Neuronal stem cell (in vitro differentiated cells): ENCODE measurements at regions not wholly inside any gene's neighbourhood (a gene's known extent, or its start where the extent isn't known, plus 50 kb on each side); places are given as distances from the start of the nearest gene placed in this dataset.

Source experiments
- DNase-seq: peaks from one replicate; pipeline ENCODE4 v3.0.0-alpha.2; 2013; ENCODE audit warnings: low spot score
- H2AFZ ChIP-seq: one replicate; pipeline ENCODE4 v1.6.1; 2013; ENCODE audit warnings: mild to moderate bottlenecking, low read length, inconsistent platforms
- H2AK5ac ChIP-seq: 2 replicates; pipeline ENCODE4 v1.6.1; 2013; ENCODE audit warnings: low read depth, mild to moderate bottlenecking, inconsistent platforms, low read length, moderate library complexity, mixed read lengths
- H2BK120ac ChIP-seq: 2 replicates; pipeline ENCODE4 v1.6.1; 2013; ENCODE audit warnings: low read depth, mild to moderate bottlenecking, inconsistent platforms, low read length, moderate library complexity, mixed read lengths
- H2BK12ac ChIP-seq: one replicate; pipeline ENCODE4 v1.6.1; 2013; ENCODE audit warnings: low read length, inconsistent platforms
- H2BK15ac ChIP-seq: 2 replicates; pipeline ENCODE4 v1.6.1; 2013; ENCODE audit warnings: mild to moderate bottlenecking, low read length, inconsistent platforms, mixed read lengths
- H2BK5ac ChIP-seq: one replicate; pipeline ENCODE4 v1.6.1; 2013; ENCODE audit warnings: inconsistent platforms, mild to moderate bottlenecking, low read length, moderate library complexity
- H3K14ac ChIP-seq: one replicate; pipeline ENCODE4 v1.6.1; 2013; ENCODE audit warnings: low read length, inconsistent platforms
- H3K18ac ChIP-seq: 2 replicates; pipeline ENCODE4 v1.6.1; 2013; ENCODE audit warnings: low read length, inconsistent platforms
- H3K23ac ChIP-seq: 2 replicates; pipeline ENCODE4 v1.6.1; 2013; ENCODE audit warnings: low read depth, mild to moderate bottlenecking, mixed read lengths, low read length, inconsistent platforms; ENCODE audit not compliant: poor library complexity
- H3K27ac ChIP-seq: replicated peaks from 3 replicates; pipeline ENCODE4 v1.5.1; 2013; ENCODE audit warnings: low read length, inconsistent platforms
- H3K27me3 ChIP-seq, 3 experiments: 2 replicates each; pipeline ENCODE4 v1.6.1; 2013; ENCODE audit warnings: low read length in 3 of 3, mild to moderate bottlenecking in 2 of 3, inconsistent platforms in 1 of 3, low read depth in 1 of 3, mixed read lengths in 1 of 3, moderate library complexity in 1 of 3; ENCODE audit not compliant: control insufficient read depth in 3 of 3, insufficient read depth in 3 of 3
- H3K36me3 ChIP-seq, 2 donors: replicated peaks in 1 of 2; 2 replicates each; pipeline ENCODE4 v1.6.1; 2013; ENCODE audit warnings: low read length in 2 of 2; ENCODE audit not compliant: control insufficient read depth in 2 of 2, insufficient read depth in 2 of 2
- H3K4ac ChIP-seq: 2 replicates; pipeline ENCODE4 v1.6.1; 2013; ENCODE audit warnings: inconsistent platforms, mild to moderate bottlenecking, low read length, moderate library complexity
- H3K4me1 ChIP-seq, 2 donors: 1 replicate in 1 of 2; 2 replicates in 1 of 2; pipeline ENCODE4 v1.6.1; 2013; ENCODE audit warnings: low read length in 2 of 2, low read depth in 1 of 2; ENCODE audit not compliant: control insufficient read depth in 2 of 2, insufficient read depth in 1 of 2
- H3K4me2 ChIP-seq: one replicate; pipeline ENCODE4 v1.6.1; 2013; ENCODE audit warnings: mild to moderate bottlenecking, low read length, inconsistent platforms; ENCODE audit not compliant: insufficient read depth, poor library complexity, severe bottlenecking
- H3K4me3 ChIP-seq, 2 donors: 2 replicates each; pipeline ENCODE4 v1.5.1; 2013; ENCODE audit warnings: low read length in 2 of 2, mild to moderate bottlenecking in 2 of 2, inconsistent platforms in 1 of 2, moderate library complexity in 1 of 2
- H3K79me1 ChIP-seq: one replicate; pipeline ENCODE4 v1.6.1; 2013; ENCODE audit warnings: low read depth, mild to moderate bottlenecking, inconsistent platforms, low read length, moderate library complexity
- H3K9ac ChIP-seq: one replicate; pipeline ENCODE4 v1.6.1; 2013; ENCODE audit warnings: mild to moderate bottlenecking, low read depth, low read length, inconsistent platforms; ENCODE audit not compliant: poor library complexity
- H3K9me3 ChIP-seq, 2 donors: replicated peaks in 1 of 2; 2 replicates each; pipeline versions ENCODE3 to v1.6.1; 2013; ENCODE audit warnings: low read length in 2 of 2, mild to moderate bottlenecking in 2 of 2, inconsistent platforms in 1 of 2, low read depth in 1 of 2, mixed read lengths in 1 of 2, moderate library complexity in 1 of 2; ENCODE audit not compliant: control insufficient read depth in 2 of 2, insufficient read depth in 1 of 2
- H4K8ac ChIP-seq: one replicate; pipeline ENCODE4 v1.6.1; 2013; ENCODE audit warnings: low read depth, mild to moderate bottlenecking, inconsistent platforms, low read length, moderate library complexity
- H4K91ac ChIP-seq: one replicate; pipeline ENCODE4 v1.6.1; 2013; ENCODE audit warnings: low read length, low read depth, mild to moderate bottlenecking, inconsistent platforms; ENCODE audit not compliant: poor library complexity
- WGBS, 2 donors: extraction: QIAGEN DNeasy Blood & Tissue Kit; methylation state at CpG; one replicate each; pipeline ENCODE4 v1.1.7; 2013; ENCODE audit warnings: missing lambda C conversion rate in 2 of 2, mixed read lengths in 1 of 2; ENCODE audit not compliant: insufficient read length in 2 of 2, insufficient replicate concordance in 1 of 2; ENCODE audit errors: extremely low coverage in 2 of 2; 5-methylcytosine and 5-hydroxymethylcytosine counted together

GRCh38 chr6:140370976-140371870 is 996.8 kb upstream of the CITED2 start:
- Histone ChIP-seq H4K8ac (no peak overlapping the region), H4K91ac (no peak overlapping the region), H3K14ac (no peak overlapping the region), H3K9me3 (peaks cover 2 to 4% of the 10 kb centered on the region in 2 donors), H3K4me3 (no peak overlapping the region), H3K36me3 (no peaks in the 10 kb centered on the region), H2BK120ac (no peak overlapping the region), H2AK5ac (no peak overlapping the region), H3K23ac (no peak overlapping the region), H2AFZ (no peak overlapping the region), H3K18ac (no peak overlapping the region), H3K27me3 (no peaks in the 10 kb centered on the region), H3K4me1 (peaks cover 0 to 1% of the 10 kb centered on the region in 2 donors), H2BK5ac (no peak overlapping the region), H2BK15ac (no peak overlapping the region), H3K4me2 (no peak overlapping the region), H2BK12ac (no peak overlapping the region), H3K9ac (no peak overlapping the region), H3K27ac (no peak overlapping the region), H3K4ac (no peak overlapping the region), H3K79me1 (no peaks in the 10 kb centered on the region)
- no peak for DNase-seq
- WGBS, 2 donors, result no CpG with 5 or more reads among the region's 2 CpGs

GRCh38 chr6:140370441-140370840 is 996.0 kb upstream of the CITED2 start:
- no peaks in the 10 kb centered on the region for H3K79me1 ChIP-seq
- H2AK5ac ChIP-seq, result no peak overlapping the region
- no peak overlapping the region for H2BK12ac ChIP-seq
- H2AFZ ChIP-seq, result no peak overlapping the region
- no peak overlapping the region for H4K8ac ChIP-seq
- H3K4me3 ChIP-seq, result no peak overlapping the region
- H3K27me3 ChIP-seq, result no peaks in the 10 kb centered on the region
- no peak overlapping the region for H2BK5ac ChIP-seq
- H4K91ac ChIP-seq, result no peak overlapping the region
- peaks cover 2 to 4% of the 10 kb centered on the region in 2 donors for H3K9me3 ChIP-seq
- H3K4me1 ChIP-seq, result peaks cover 0 to 1% of the 10 kb centered on the region in 2 donors
- WGBS, 2 donors, result no CpG with 5 or more reads among the region's 1 CpG
- no peak overlapping the region for H3K14ac ChIP-seq
- H3K9ac ChIP-seq, result no peak overlapping the region
- no peak overlapping the region for H3K27ac ChIP-seq
- H3K23ac ChIP-seq, result no peak overlapping the region
- H3K36me3 ChIP-seq, result no peaks in the 10 kb centered on the region
- no peak overlapping the region for H2BK15ac ChIP-seq
- DNase-seq, result no peak
- H3K4me2 ChIP-seq, result no peak overlapping the region
- no peak overlapping the region for H3K18ac ChIP-seq
- no peak overlapping the region for H2BK120ac ChIP-seq
- no peak overlapping the region for H3K4ac ChIP-seq

GRCh38 chr6:140366991-140367390 is 992.5 kb upstream of the CITED2 start:
- H3K9ac ChIP-seq, result no peak overlapping the region
- no peak overlapping the region for H2BK12ac ChIP-seq
- H2BK15ac ChIP-seq, result no peak overlapping the region
- no peak overlapping the region for H3K14ac ChIP-seq
- no peak overlapping the region for H2BK5ac ChIP-seq
- H3K23ac ChIP-seq, result no peak overlapping the region
- no peak overlapping the region for H2BK120ac ChIP-seq
- no peaks in the 10 kb centered on the region for H3K27me3 ChIP-seq
- H3K9me3 ChIP-seq, result peaks cover 4 to 12% of the 10 kb centered on the region in 2 donors
- H3K4me3 ChIP-seq, result no peak overlapping the region
- H2AK5ac ChIP-seq, result no peak overlapping the region
- DNase-seq, result no peak
- peaks cover 0 to under 1% of the 10 kb centered on the region in 2 donors for H3K4me1 ChIP-seq
- no peak overlapping the region for H3K18ac ChIP-seq
- no peak overlapping the region for H3K4ac ChIP-seq
- H4K91ac ChIP-seq, result no peak overlapping the region
- H3K36me3 ChIP-seq, result no peaks in the 10 kb centered on the region
- no peak overlapping the region for H4K8ac ChIP-seq
- H3K79me1 ChIP-seq, result no peaks in the 10 kb centered on the region
- no peak overlapping the region for H2AFZ ChIP-seq
- no peak overlapping the region for H3K27ac ChIP-seq
- no peak overlapping the region for H3K4me2 ChIP-seq

GRCh38 chr6:140364916-140365315 is 990.5 kb upstream of the CITED2 start:
- no peak overlapping the region for H2AFZ ChIP-seq
- no peak overlapping the region for H2BK15ac ChIP-seq
- no peak overlapping the region for H2BK5ac ChIP-seq
- H3K9ac ChIP-seq, result no peak overlapping the region
- H3K4me3 ChIP-seq, result no peak overlapping the region
- no peak overlapping the region for H4K91ac ChIP-seq
- H3K4me2 ChIP-seq, result no peak overlapping the region
- H4K8ac ChIP-seq, result no peak overlapping the region
- no peaks in the 10 kb centered on the region for H3K79me1 ChIP-seq
- H3K14ac ChIP-seq, result no peak overlapping the region
- H2BK120ac ChIP-seq, result no peak overlapping the region
- no peak overlapping the region for H3K27ac ChIP-seq
- no peak overlapping the region for H2BK12ac ChIP-seq
- H3K27me3 ChIP-seq, result no peaks in the 10 kb centered on the region
- no peak overlapping the region for H3K23ac ChIP-seq
- no peaks in the 10 kb centered on the region for H3K36me3 ChIP-seq
- H3K18ac ChIP-seq, result no peak overlapping the region
- DNase-seq, result no peak
- H3K4me1 ChIP-seq, result no peaks in the 10 kb centered on the region
- H3K4ac ChIP-seq, result no peak overlapping the region
- no peak overlapping the region for H2AK5ac ChIP-seq
- H3K9me3 ChIP-seq, result peaks cover 4 to 12% of the 10 kb centered on the region in 2 donors
